Gastroesophageal sphincter (tissue), 3 donors: ENCODE measurements at regions not wholly inside any gene's neighbourhood (a gene's known extent, or its start where the extent isn't known, plus 50 kb on each side); places are given as distances from the start of the nearest gene placed in this dataset.

Source experiments
- POLR2A ChIP-seq, 2 donors: fragments of 450-650 bp; IDR thresholded peaks; one replicate each; pipeline ENCODE4 v1.6.1; 2017; ENCODE audit warnings: antibody characterized with exemption in 2 of 2, mild to moderate bottlenecking in 2 of 2, moderate library complexity in 1 of 2
- POLR2AphosphoS5 ChIP-seq: sonication (generic); formaldehyde crosslinking; IDR thresholded peaks from one replicate; pipeline ENCODE4 v1.6.1; 2017; ENCODE audit warnings: antibody characterized with exemption
- TF ChIP-seq, protein P1 (sequence below), 4 experiments: fragments of 200-600 bp in 2 of 4; fragments of 450-650 bp in 2 of 4; sonication (generic) in 1 of 4; IDR thresholded peaks; one replicate each; pipeline ENCODE4 v1.5.1; 2017 to 2019; ENCODE audit warnings: antibody characterized with exemption in 4 of 4, mild to moderate bottlenecking in 2 of 4, moderate library complexity in 2 of 4

- TF ChIP-seq POLR2A (IDR thresholded peaks at IDR 0.05) (no peak), POLR2AphosphoS5 (no peak)
- TF ChIP-seq, protein P1, sequence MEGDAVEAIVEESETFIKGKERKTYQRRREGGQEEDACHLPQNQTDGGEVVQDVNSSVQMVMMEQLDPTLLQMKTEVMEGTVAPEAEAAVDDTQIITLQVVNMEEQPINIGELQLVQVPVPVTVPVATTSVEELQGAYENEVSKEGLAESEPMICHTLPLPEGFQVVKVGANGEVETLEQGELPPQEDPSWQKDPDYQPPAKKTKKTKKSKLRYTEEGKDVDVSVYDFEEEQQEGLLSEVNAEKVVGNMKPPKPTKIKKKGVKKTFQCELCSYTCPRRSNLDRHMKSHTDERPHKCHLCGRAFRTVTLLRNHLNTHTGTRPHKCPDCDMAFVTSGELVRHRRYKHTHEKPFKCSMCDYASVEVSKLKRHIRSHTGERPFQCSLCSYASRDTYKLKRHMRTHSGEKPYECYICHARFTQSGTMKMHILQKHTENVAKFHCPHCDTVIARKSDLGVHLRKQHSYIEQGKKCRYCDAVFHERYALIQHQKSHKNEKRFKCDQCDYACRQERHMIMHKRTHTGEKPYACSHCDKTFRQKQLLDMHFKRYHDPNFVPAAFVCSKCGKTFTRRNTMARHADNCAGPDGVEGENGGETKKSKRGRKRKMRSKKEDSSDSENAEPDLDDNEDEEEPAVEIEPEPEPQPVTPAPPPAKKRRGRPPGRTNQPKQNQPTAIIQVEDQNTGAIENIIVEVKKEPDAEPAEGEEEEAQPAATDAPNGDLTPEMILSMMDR (IDR thresholded peaks at IDR 0.05): no peak
These were observed 1057.5 kb downstream of the GATA3 start for GRCh38 chr10:9111976-9112375.
